C4-2B (cell line): ENCODE measurements at regions not wholly inside any gene's neighbourhood (a gene's known extent, or its start where the extent isn't known, plus 50 kb on each side); places are given as distances from the start of the nearest gene placed in this dataset.

ENCODE experiments used
- CTCF ChIP-seq: fragments of 450-650 bp; conservative IDR thresholded peaks from 2 replicates; pipeline ENCODE4 v1.5.1; 2017; ENCODE audit warnings: mild to moderate bottlenecking
- ZFX ChIP-seq: fragments of 450-650 bp; IDR thresholded peaks from 2 replicates; pipeline ENCODE4 v1.6.1; 2017

GRCh38 chr7:32346253-32346652 lies 143.9 kb downstream of the LSM5 start:
- TF ChIP-seq CTCF (no peak), ZFX (no peak)
